GM12873 (cell line): ENCODE measurements at regions not wholly inside any gene's neighbourhood (a gene's known extent, or its start where the extent isn't known, plus 50 kb on each side); places are given as distances from the start of the nearest gene placed in this dataset.

Experiments used
- TF ChIP-seq, protein P1 (sequence below): IDR thresholded peaks from 2 replicates; pipeline ENCODE4 v1.5.1; 2012; ENCODE audit warnings: low read depth, mild to moderate bottlenecking, moderate library complexity, low read length, control low read depth; ENCODE audit not compliant: insufficient read depth; ENCODE audit errors: missing control alignments

DNA sequence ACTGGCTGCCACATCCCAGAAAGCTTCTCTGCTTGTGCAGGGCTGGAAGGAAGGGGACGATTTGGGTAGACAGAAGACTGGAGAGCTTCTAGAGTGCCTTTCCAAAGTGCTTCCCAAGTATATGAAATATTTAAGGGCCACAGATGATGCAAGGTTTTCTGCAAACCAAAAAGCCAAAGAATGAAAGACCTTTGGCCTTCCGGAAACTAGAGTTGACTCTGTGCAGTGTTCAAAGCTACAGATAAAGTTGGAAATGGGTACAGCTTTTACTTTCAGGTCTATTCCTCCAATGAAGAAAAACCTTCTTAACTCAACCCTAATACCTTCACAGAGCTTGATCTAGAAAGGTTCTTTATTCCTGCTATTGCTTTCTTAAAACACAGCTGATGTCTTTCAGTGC, 253.0 kb upstream of the KLHL29 start:
- TF ChIP-seq, protein P1, sequence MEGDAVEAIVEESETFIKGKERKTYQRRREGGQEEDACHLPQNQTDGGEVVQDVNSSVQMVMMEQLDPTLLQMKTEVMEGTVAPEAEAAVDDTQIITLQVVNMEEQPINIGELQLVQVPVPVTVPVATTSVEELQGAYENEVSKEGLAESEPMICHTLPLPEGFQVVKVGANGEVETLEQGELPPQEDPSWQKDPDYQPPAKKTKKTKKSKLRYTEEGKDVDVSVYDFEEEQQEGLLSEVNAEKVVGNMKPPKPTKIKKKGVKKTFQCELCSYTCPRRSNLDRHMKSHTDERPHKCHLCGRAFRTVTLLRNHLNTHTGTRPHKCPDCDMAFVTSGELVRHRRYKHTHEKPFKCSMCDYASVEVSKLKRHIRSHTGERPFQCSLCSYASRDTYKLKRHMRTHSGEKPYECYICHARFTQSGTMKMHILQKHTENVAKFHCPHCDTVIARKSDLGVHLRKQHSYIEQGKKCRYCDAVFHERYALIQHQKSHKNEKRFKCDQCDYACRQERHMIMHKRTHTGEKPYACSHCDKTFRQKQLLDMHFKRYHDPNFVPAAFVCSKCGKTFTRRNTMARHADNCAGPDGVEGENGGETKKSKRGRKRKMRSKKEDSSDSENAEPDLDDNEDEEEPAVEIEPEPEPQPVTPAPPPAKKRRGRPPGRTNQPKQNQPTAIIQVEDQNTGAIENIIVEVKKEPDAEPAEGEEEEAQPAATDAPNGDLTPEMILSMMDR = no peak

DNA sequence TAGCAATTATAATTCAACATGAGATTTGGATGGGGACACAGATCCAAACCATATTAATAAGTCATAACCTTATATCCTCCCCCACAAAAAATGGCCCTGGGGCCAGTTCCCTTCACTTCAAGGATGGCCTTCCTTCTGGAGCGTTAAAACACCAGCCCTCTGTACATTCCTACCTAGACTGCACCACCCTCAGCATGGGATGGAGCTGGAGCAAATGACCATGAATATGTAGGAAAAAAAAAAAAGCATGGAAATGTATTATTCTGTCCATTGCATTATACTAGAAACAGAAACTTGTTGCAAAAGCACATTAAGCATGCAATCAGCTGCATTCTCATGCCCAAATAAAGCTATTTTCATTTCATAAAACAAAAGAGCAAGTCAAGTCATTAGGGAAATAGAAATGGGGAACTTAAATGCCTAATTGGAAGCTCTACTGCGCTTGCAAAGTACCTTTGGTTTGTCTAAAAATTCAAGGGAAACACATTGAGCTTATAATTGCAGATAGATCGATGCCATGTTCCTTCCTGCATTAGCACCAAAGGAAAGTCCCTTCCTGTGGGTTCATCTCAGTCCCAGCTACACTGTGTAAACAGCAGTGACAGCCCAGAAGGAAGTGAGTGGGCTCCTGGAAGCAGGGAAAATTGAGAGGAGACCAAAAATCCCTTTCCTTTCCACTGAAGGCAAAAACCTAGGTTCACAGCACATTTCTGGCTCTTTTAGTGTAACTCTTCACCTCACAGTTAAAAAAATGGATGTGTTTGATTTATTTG, 252.0 kb upstream of the KLHL29 start:
- TF ChIP-seq, protein P1 = no peak

DNA sequence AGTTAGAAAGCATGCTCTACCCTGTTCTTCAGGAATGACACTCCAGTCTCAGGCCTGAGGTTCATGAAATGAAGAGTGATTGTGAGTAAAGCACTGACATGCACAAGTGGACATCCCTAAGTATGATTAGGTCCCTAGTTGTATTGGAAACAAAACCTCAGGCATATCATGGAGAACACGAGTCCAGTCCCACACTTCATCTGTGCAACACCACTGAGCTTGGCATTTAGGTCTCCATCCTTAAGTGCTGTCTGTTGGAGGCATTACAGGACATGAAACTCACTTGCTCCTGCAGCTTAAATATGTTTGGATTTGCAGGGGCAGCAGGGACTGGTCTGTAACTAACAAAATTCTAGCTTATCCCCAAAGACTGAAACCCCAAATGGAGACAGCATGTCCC, 250.3 kb upstream of the KLHL29 start:
- TF ChIP-seq, protein P1 = no peak

DNA sequence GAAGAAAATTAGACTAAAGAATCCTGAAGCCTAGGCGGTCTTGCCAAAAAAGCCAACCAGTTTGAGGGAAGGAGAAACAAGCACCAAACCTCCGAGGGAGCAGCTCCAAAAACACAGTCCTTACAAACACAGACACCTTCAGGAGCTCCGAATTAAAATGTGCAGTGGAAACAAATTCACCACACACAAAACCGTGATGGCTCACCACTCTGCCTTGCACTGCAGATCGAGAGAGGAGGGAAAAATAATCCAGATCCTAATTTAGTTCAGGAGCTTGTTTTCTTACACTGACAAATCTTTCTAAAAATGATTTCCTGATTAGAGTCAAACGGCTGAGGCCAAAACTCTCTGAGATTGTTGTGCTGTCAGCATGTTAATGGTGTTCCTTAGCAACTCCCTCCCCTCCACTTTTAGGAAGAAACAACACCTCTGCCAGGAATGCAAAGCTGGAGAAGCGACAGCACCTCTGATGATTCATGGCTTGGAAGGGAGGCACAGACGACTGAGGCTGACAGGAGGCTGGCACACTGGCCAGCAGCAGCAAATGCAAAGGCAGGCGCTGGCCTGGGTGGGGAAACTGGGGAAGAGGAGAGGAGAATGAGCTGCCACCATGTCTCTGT, 249.4 kb upstream of the KLHL29 start:
- TF ChIP-seq, protein P1 = no peak

DNA sequence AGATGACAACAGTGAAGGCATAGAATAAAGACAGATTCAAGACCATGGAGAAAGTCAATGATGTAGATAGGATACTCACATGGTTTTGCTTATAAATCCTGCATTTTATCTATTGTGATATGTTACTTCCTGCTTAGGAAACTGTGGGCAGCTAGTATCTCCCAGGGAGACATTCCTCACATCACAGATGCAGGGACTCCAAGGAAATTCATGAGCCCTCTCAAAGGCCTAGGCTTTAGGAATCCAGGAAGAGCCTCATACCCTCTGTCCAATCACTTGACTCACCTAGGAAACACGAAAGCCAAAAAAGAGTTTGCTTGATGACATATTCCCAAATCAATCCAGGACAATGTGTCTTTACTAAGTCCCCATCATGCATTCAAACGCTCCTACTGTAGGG, 247.8 kb upstream of the KLHL29 start:
- TF ChIP-seq, protein P1 = no peak

DNA sequence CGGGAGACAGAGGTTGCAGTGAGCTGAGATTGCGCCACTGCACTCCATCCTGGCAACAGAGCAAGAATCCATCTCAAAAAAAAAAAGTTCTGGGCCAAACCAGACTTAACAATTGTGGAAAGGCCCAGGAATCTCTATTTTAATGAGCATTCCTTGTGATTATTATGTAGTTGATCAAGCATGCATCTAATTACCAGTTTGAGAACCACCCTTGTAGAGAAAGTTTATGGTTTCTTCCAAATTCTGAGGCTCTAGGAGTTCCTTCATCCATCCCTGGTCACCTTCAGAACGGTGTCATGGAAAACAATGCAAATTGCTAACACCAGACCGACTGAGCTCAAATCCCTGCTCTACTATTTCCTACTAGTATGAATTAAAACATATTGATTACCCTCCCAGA, 246.3 kb upstream of the KLHL29 start:
- TF ChIP-seq, protein P1 = no peak

DNA sequence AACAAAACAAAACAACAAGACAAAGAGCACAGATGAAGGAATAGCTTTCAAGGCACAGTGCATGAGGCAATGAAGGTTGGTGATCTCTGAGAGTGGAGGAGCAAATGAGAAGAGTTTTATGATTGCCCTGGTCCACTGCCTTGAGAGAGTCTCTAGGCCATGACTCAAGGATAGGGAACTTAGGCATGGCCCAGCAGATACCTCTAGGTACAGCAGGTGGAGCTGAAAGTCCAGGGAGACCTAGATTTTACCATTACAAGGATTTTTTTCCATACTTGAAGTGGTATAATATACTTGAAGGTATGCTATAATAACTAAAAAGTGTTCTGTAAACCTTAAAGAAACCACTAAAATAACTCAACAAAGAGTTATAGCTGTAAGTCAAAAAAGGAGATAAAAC, 239.5 kb upstream of the KLHL29 start:
- TF ChIP-seq, protein P1 = no peak
